Natural killer cell (primary cell): ENCODE measurements at regions not wholly inside any gene's neighbourhood (a gene's known extent, or its start where the extent isn't known, plus 50 kb on each side); places are given as distances from the start of the nearest gene placed in this dataset.

ENCODE experiments used
- ATAC-seq, 3 donors: fragments of 150-1000 bp in 2 of 3; fragments of 200-7000 bp in 1 of 3; cut with Tn5 transposase; 1 replicate in 1 of 3; 2 replicates in 2 of 3; pipeline ENCODE4 v1.10.0; 2021; ENCODE audit warnings: mild to moderate bottlenecking in 2 of 3, moderate library complexity in 2 of 3
- DNase-seq, 2 donors: peaks; one replicate each; pipeline versions ENCODE4 v3.0.0 to v3.0.0-alpha.2; 2013 to 2021; ENCODE audit warnings: mixed read lengths in 1 of 2
- H3K27ac ChIP-seq: one replicate; pipeline ENCODE4 v1.5.1; 2013; ENCODE audit warnings: mild to moderate bottlenecking, low read length
- H3K27me3 ChIP-seq: one replicate; pipeline ENCODE4 v1.6.1; 2013; ENCODE audit warnings: low read length; ENCODE audit not compliant: control insufficient read depth, insufficient read depth
- H3K36me3 ChIP-seq: one replicate; pipeline ENCODE4 v1.6.1; 2013; ENCODE audit warnings: low read length; ENCODE audit not compliant: control insufficient read depth, insufficient read depth
- H3K4me1 ChIP-seq: one replicate; pipeline ENCODE4 v1.6.1; 2013; ENCODE audit warnings: low read length; ENCODE audit not compliant: control insufficient read depth, insufficient read depth
- H3K4me3 ChIP-seq: one replicate; pipeline ENCODE4 v1.5.1; 2013; ENCODE audit warnings: low read length
- H3K9me3 ChIP-seq: one replicate; pipeline ENCODE4 v1.6.1; 2013; ENCODE audit warnings: low read length; ENCODE audit not compliant: control insufficient read depth, insufficient read depth
- H3K27ac Mint-ChIP-seq, 2 donors: one replicate each; pipeline ENCODE4 v1.8.0; 2022; ENCODE audit warnings: mild to moderate bottlenecking in 2 of 2, mixed read lengths in 2 of 2, moderate library complexity in 1 of 2
- H3K27me3 Mint-ChIP-seq, 2 donors: one replicate each; pipeline ENCODE4 v1.8.0; 2022; ENCODE audit warnings: low read depth in 2 of 2, mixed read lengths in 2 of 2
- H3K36me3 Mint-ChIP-seq: one replicate; pipeline ENCODE4 v1.8.0; 2022; ENCODE audit warnings: mixed read lengths
- H3K4me1 Mint-ChIP-seq, 2 donors: one replicate each; pipeline ENCODE4 v1.8.0; 2022; ENCODE audit warnings: mixed read lengths in 2 of 2
- H3K4me3 Mint-ChIP-seq: one replicate; pipeline ENCODE4 v1.8.0; 2022; ENCODE audit warnings: mild to moderate bottlenecking, moderate library complexity, mixed read lengths
- H3K9me3 Mint-ChIP-seq, 2 donors: one replicate each; pipeline ENCODE4 v1.8.0; 2022; ENCODE audit warnings: mixed read lengths in 2 of 2
- CTCF ChIP-seq: fragments of 200-600 bp; IDR thresholded peaks from one replicate; pipeline ENCODE4 v1.8.0; 2022; ENCODE audit warnings: antibody characterized with exemption
- WGBS: methylation state at CpG from one replicate; pipeline ENCODE4 v1.1.7; 2013; ENCODE audit warnings: missing lambda C conversion rate; ENCODE audit not compliant: insufficient coverage; 5-methylcytosine and 5-hydroxymethylcytosine counted together
- intact Hi-C: fragments of 100-400 bp; cut with micrococcal nuclease; formaldehyde crosslinking; loops from one replicate; pipeline ENCODE4 v1.14.2; 2022

DNA sequence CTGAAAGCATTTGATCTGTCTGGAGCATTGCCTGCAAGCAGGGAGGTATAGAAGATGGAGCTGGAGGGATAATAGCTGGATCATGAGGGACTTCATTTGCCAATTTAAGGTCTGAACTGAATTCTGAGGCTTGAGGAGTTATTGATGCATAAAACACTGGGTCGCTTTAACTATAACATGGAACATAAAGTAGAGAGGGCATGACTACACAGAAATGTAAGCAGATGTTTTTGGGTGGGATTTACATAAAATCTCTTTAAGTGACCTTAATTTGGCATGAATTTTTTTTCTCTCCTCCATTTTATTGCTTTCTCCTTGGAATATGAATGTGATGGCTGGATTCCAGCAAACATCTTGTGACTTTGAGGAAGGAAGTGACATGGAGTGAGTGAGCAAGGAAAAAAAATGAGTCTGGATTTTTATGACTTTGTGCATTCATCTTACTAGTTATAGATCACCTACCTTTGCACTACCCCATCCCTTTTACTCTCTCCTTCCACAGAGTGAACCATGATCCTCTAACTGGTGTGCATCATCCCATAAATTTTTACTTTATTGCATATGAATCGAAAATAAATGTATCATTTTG is 356.0 kb downstream of the DUSP6 start:
- Histone ChIP-seq H3K4me3 (no peak overlapping the region), H3K27ac (no peak overlapping the region), H3K27me3 (no peaks in the 10 kb centered on the region), H3K4me1 (no peaks in the 10 kb centered on the region), H3K36me3 (no peaks in the 10 kb centered on the region), H3K9me3 (no peaks in the 10 kb centered on the region)
- no peak overlapping the region for H3K4me3 Mint-ChIP-seq
- peaks cover 11 to 17% of the 10 kb centered on the region in 2 donors for H3K27me3 Mint-ChIP-seq
- no peak for DNase-seq
- TF ChIP-seq CTCF, result no peak
- H3K4me1 Mint-ChIP-seq, result no peaks in the 10 kb centered on the region
- no peaks in the 10 kb centered on the region for H3K36me3 Mint-ChIP-seq
- WGBS, result 80% methylated on average over 1 of the region's 2 CpGs
- intact Hi-C loops, result no loop called here
- ATAC-seq, result no peak
- H3K9me3 Mint-ChIP-seq, result no peaks in the 10 kb centered on the region
- no peak overlapping the region for H3K27ac Mint-ChIP-seq

GRCh38 chr12:88994971-88995370 is 357.3 kb downstream of the DUSP6 start:
- Mint-ChIP-seq H3K9me3 (no peaks in the 10 kb centered on the region), H3K4me3 (no peak overlapping the region), H3K27me3 (peaks cover 16% of the 10 kb centered on the region in 2 donors), H3K4me1 (no peaks in the 10 kb centered on the region), H3K36me3 (no peaks in the 10 kb centered on the region), H3K27ac (no peak overlapping the region)
- intact Hi-C loops, result no loop called here
- no peaks in the 10 kb centered on the region for H3K9me3 ChIP-seq
- no peak for ATAC-seq
- H3K27ac ChIP-seq, result no peak overlapping the region
- no peaks in the 10 kb centered on the region for H3K36me3 ChIP-seq
- no peak for DNase-seq
- H3K4me3 ChIP-seq, result no peak overlapping the region
- no CpG with 5 or more reads among the region's 1 CpG for WGBS
- no peaks in the 10 kb centered on the region for H3K4me1 ChIP-seq
- H3K27me3 ChIP-seq, result no peaks in the 10 kb centered on the region
- no peak for TF ChIP-seq CTCF

DNA sequence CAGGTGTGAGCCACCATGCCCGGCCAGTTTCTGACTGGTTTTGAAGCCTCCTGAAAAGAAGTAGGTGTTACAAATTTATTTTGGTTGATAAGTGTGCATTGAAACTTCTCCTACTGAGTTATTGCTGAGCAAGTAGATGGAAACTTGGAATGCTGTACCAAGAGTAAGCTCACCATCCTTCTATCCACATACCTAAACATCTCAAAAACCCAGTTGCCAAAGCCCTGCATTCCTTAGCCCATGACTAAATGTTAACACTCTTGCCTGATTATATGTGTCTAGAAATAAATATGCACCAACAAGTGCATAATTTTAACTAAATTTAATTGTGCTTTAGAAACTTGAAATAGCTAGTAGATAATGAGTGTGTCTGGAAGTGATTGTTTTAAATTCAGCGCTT is 357.8 kb downstream of the DUSP6 start:
- Mint-ChIP-seq H3K4me1 (no peaks in the 10 kb centered on the region), H3K4me3 (no peak overlapping the region), H3K36me3 (no peaks in the 10 kb centered on the region), H3K27me3 (peaks cover 16% of the 10 kb centered on the region in 2 donors), H3K9me3 (no peaks in the 10 kb centered on the region), H3K27ac (no peak overlapping the region)
- no peak for TF ChIP-seq CTCF
- Histone ChIP-seq H3K27me3 (no peaks in the 10 kb centered on the region), H3K36me3 (no peaks in the 10 kb centered on the region), H3K4me1 (no peaks in the 10 kb centered on the region), H3K4me3 (no peak overlapping the region), H3K9me3 (no peaks in the 10 kb centered on the region), H3K27ac (no peak overlapping the region)
- DNase-seq (no peak), ATAC-seq (no peak)
- intact Hi-C loops, result no loop called here
- WGBS, result 100% methylated on average over 1 of the region's 2 CpGs

DNA sequence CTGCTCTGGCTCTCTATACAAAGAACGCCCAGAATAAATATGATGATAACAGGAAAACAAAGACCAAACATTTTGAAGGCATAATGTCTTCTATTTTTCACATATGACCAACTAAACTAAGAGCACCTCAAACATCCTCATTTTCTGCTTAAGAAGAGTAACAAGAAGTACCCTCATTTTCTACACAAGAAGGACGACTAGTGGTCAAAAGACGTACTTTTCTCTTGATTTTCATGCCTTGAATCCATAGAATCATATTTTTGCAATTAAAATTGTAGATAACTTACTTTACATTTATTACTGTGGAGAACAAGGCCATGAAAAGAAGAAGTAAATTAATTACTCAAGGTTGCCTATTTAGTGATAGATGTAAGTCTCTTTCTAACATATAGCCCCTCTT is 358.6 kb downstream of the DUSP6 start:
- intact Hi-C loops, result no loop called here
- Mint-ChIP-seq H3K4me3 (no peak overlapping the region), H3K9me3 (no peaks in the 10 kb centered on the region), H3K27ac (no peak overlapping the region), H3K27me3 (peaks cover 16% of the 10 kb centered on the region in 2 donors), H3K4me1 (no peaks in the 10 kb centered on the region), H3K36me3 (no peaks in the 10 kb centered on the region)
- Histone ChIP-seq H3K9me3 (no peaks in the 10 kb centered on the region), H3K27me3 (no peaks in the 10 kb centered on the region), H3K36me3 (no peaks in the 10 kb centered on the region), H3K27ac (no peak overlapping the region), H3K4me3 (no peak overlapping the region), H3K4me1 (no peaks in the 10 kb centered on the region)
- no peak for ATAC-seq
- 13% methylated on average over 2 of the region's 3 CpGs for WGBS
- no peak for TF ChIP-seq CTCF
- DNase-seq, result peak in 1 of 2 donors; percentile 5
